ENCODE measurements at regions not wholly inside any gene's neighbourhood (a gene's known extent, or its start where the extent isn't known, plus 50 kb on each side); places are given as distances from the start of the nearest gene placed in this dataset.

DNA sequence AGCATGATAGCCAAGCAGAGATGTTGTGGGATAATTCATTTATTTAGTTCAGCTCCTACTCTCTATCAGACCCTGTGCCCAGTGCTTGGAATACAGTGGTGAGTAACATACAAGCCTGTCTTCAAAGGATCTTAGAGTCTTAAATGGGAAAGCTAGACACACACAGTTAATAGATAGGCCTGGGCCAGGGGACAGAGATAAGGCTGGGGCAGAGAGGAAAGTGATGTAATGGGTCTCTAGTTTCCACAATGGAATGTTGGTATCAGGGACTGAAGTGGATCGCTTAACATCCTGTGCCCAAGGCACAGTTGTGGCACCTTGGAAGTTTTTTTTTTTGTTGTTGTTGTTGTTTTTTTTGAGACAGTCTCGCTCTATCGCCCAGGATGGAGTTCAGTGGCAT, 79.9 kb upstream of the POLG start:
- TF ChIP-seq, protein P1, sequence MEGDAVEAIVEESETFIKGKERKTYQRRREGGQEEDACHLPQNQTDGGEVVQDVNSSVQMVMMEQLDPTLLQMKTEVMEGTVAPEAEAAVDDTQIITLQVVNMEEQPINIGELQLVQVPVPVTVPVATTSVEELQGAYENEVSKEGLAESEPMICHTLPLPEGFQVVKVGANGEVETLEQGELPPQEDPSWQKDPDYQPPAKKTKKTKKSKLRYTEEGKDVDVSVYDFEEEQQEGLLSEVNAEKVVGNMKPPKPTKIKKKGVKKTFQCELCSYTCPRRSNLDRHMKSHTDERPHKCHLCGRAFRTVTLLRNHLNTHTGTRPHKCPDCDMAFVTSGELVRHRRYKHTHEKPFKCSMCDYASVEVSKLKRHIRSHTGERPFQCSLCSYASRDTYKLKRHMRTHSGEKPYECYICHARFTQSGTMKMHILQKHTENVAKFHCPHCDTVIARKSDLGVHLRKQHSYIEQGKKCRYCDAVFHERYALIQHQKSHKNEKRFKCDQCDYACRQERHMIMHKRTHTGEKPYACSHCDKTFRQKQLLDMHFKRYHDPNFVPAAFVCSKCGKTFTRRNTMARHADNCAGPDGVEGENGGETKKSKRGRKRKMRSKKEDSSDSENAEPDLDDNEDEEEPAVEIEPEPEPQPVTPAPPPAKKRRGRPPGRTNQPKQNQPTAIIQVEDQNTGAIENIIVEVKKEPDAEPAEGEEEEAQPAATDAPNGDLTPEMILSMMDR (conservative IDR thresholded peaks at IDR 0.05; ENCODE audit: low read depth, low read length), result no peak
- TF ChIP-seq EZH2 (IDR thresholded peaks at IDR 0.05; ENCODE audit: low read length, unreplicated experiment), result no peak

Data from PC-3 (cell line).